Sigmoid colon (tissue), 4 donors: ENCODE measurements at regions not wholly inside any gene's neighbourhood (a gene's known extent, or its start where the extent isn't known, plus 50 kb on each side); places are given as distances from the start of the nearest gene placed in this dataset.

Experiments used
- EP300 ChIP-seq, 4 donors: sonication (generic); formaldehyde crosslinking; IDR thresholded peaks; one replicate each; pipeline ENCODE4 v1.6.1; 2017; ENCODE audit warnings: antibody characterized with exemption in 4 of 4
- TF ChIP-seq, protein P1 (sequence below), 4 experiments: fragments of 450-650 bp in 3 of 4; fragments of 200-600 bp in 1 of 4; IDR thresholded peaks; one replicate each; pipeline ENCODE4 v1.5.1; 2016 to 2019; ENCODE audit warnings: antibody characterized with exemption in 4 of 4, mild to moderate bottlenecking in 3 of 4, moderate library complexity in 2 of 4

DNA sequence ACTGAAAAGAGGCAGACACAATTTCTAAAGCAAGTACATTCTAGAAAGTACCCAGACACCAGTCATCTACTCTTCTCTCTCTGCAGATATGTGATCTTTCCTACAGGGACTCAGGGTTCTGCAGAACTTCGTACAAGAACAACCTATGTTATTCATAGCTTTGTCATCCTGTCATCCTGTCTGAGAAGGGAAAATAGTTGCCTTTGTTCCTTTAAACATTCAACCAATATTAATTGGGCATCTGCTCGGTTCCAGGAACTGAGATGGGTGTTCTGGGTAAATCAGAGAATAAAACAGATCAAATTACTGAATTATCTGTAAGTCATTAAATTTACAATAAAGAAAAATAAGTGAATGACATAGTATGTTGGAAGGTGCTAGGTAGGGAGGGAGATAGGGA lies 504.9 kb downstream of the MATN1 start:
- TF ChIP-seq EP300 (IDR thresholded peaks at IDR 0.05): no peak
- TF ChIP-seq, protein P1, sequence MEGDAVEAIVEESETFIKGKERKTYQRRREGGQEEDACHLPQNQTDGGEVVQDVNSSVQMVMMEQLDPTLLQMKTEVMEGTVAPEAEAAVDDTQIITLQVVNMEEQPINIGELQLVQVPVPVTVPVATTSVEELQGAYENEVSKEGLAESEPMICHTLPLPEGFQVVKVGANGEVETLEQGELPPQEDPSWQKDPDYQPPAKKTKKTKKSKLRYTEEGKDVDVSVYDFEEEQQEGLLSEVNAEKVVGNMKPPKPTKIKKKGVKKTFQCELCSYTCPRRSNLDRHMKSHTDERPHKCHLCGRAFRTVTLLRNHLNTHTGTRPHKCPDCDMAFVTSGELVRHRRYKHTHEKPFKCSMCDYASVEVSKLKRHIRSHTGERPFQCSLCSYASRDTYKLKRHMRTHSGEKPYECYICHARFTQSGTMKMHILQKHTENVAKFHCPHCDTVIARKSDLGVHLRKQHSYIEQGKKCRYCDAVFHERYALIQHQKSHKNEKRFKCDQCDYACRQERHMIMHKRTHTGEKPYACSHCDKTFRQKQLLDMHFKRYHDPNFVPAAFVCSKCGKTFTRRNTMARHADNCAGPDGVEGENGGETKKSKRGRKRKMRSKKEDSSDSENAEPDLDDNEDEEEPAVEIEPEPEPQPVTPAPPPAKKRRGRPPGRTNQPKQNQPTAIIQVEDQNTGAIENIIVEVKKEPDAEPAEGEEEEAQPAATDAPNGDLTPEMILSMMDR (IDR thresholded peaks at IDR 0.05): no peak
